OCI-LY1 (cell line): ENCODE measurements at regions not wholly inside any gene's neighbourhood (a gene's known extent, or its start where the extent isn't known, plus 50 kb on each side); places are given as distances from the start of the nearest gene placed in this dataset.

Experiments
- CTCF ChIP-seq: fragments of 200-600 bp; sonication (generic), shearing (Covaris generic); IDR thresholded peaks from 2 replicates; pipeline ENCODE4 v1.5.1; 2017; ENCODE audit warnings: mild to moderate bottlenecking, antibody characterized with exemption, low read length, moderate library complexity, mixed read lengths
- EZH2 ChIP-seq: fragments of 200-600 bp; sonication (generic), shearing (Covaris generic); IDR thresholded peaks from 2 replicates; pipeline ENCODE4 v1.8.0; 2017; ENCODE audit warnings: borderline replicate concordance, mixed run types, mild to moderate bottlenecking, antibody characterized with exemption, low read length, moderate library complexity, mixed read lengths

GRCh38 chr18:32871786-32872185, 99.0 kb upstream of the KLHL14 start:
- no peak for TF ChIP-seq CTCF
- no peak for TF ChIP-seq EZH2
